ENCODE measurements at regions not wholly inside any gene's neighbourhood (a gene's known extent, or its start where the extent isn't known, plus 50 kb on each side); places are given as distances from the start of the nearest gene placed in this dataset.

- TF ChIP-seq CTCF (IDR thresholded peaks at IDR 0.05): no peak
- TF ChIP-seq POLR2AphosphoS5 (IDR thresholded peaks at IDR 0.05): no peak
Measured at GRCh38 chr3:161859865-161860450, 363.4 kb downstream of the OTOL1 start.
